CD4-positive, alpha-beta memory T cell (primary cell): ENCODE measurements at regions not wholly inside any gene's neighbourhood (a gene's known extent, or its start where the extent isn't known, plus 50 kb on each side); places are given as distances from the start of the nearest gene placed in this dataset.
A peak's percentile ranks its signal among the peaks of the same experiment; 100 is the strongest.

ENCODE experiments used
- CTCF ChIA-PET: fragments of 350-600 bp; sonication (Branson Sonifier 250); formaldehyde crosslinking; loops from one replicate; lab custom pipeline; 2021; ENCODE audit warnings: inconsistent platforms; ENCODE audit not compliant: partially characterized antibody; lab: Charles Lee
- POLR2A ChIA-PET: fragments of 350-600 bp; sonication (Branson Sonifier 250); formaldehyde crosslinking; loops from one replicate; lab custom pipeline; 2021; ENCODE audit not compliant: partially characterized antibody; lab: Charles Lee
- DNase-seq, 5 donors: peaks; one replicate each; pipeline versions ENCODE4 v3.0.0 to v3.0.0-alpha.2; 2020 to 2022; ENCODE audit warnings: mixed read lengths in 1 of 5
- H3K27ac ChIP-seq: one replicate; pipeline ENCODE4 v1.7.0; 2013; ENCODE audit warnings: low read depth, low read length
- H3K27me3 ChIP-seq: 2 replicates; pipeline ENCODE4 v1.7.0; 2013; ENCODE audit warnings: mild to moderate bottlenecking, low read length, moderate library complexity; ENCODE audit not compliant: insufficient read depth
- H3K36me3 ChIP-seq: 2 replicates; pipeline ENCODE4 v1.7.0; 2013; ENCODE audit warnings: mild to moderate bottlenecking, low read length, moderate library complexity; ENCODE audit not compliant: insufficient read depth
- H3K4me1 ChIP-seq: 2 replicates; pipeline ENCODE4 v1.7.0; 2013; ENCODE audit warnings: mild to moderate bottlenecking, low read length, moderate library complexity; ENCODE audit not compliant: insufficient read depth
- H3K4me3 ChIP-seq, 2 donors: one replicate each; pipeline ENCODE4 v1.7.0; 2013; ENCODE audit warnings: low read length in 2 of 2, mild to moderate bottlenecking in 1 of 2
- H3K9me3 ChIP-seq, 2 donors: one replicate each; pipeline ENCODE4 v1.7.0; 2013; ENCODE audit warnings: low read length in 2 of 2, control low read depth in 1 of 2; ENCODE audit not compliant: control insufficient read depth in 1 of 2
- H3K27ac Mint-ChIP-seq, 7 donors: one replicate each; pipeline ENCODE4 v1.8.0; 2020 to 2021; ENCODE audit warnings: mixed read lengths in 7 of 7, mild to moderate bottlenecking in 6 of 7, inconsistent platforms in 3 of 7, moderate library complexity in 3 of 7
- H3K27me3 Mint-ChIP-seq, 2 donors: one replicate each; pipeline ENCODE4 v1.8.0; 2020 to 2021; ENCODE audit warnings: mixed read lengths in 2 of 2
- H3K36me3 Mint-ChIP-seq, 2 donors: one replicate each; pipeline ENCODE4 v1.8.0; 2020 to 2021; ENCODE audit warnings: mixed read lengths in 2 of 2, inconsistent platforms in 1 of 2, mild to moderate bottlenecking in 1 of 2
- H3K4me1 Mint-ChIP-seq, 4 donors: one replicate each; pipeline ENCODE4 v1.8.0; 2020 to 2021; ENCODE audit warnings: mixed read lengths in 4 of 4, mild to moderate bottlenecking in 1 of 4
- H3K4me3 Mint-ChIP-seq, 8 donors: one replicate each; pipeline ENCODE4 v1.8.0; 2020 to 2021; ENCODE audit warnings: mixed read lengths in 8 of 8, mild to moderate bottlenecking in 7 of 8, moderate library complexity in 6 of 8, inconsistent platforms in 3 of 8
- H3K9me3 Mint-ChIP-seq, 8 donors: one replicate each; pipeline ENCODE4 v1.8.0; 2020 to 2021; ENCODE audit warnings: mixed read lengths in 8 of 8, mild to moderate bottlenecking in 5 of 8, inconsistent platforms in 3 of 8, moderate library complexity in 1 of 8
- intact Hi-C: fragments of 100-400 bp; cut with micrococcal nuclease; formaldehyde crosslinking; loops from one replicate; pipeline ENCODE4 v1.15.1; 2023

GRCh38 chrX:4206941-4207340 is 493.5 kb upstream of the PRKX start:
- POLR2A ChIA-PET: no interaction called here
- no peak for DNase-seq
- Histone ChIP-seq H3K4me1 (no peaks in the 10 kb centered on the region), H3K9me3 (no peaks in the 10 kb centered on the region), H3K27ac (no peak overlapping the region), H3K36me3 (no peaks in the 10 kb centered on the region), H3K27me3 (no peaks in the 10 kb centered on the region), H3K4me3 (no peak overlapping the region)
- Mint-ChIP-seq H3K27ac (no peak overlapping the region), H3K9me3 (peaks cover 0 to 16% (median 5%) of the 10 kb centered on the region in 8 donors), H3K4me1 (no peaks in the 10 kb centered on the region), H3K27me3 (no peaks in the 10 kb centered on the region), H3K4me3 (no peak overlapping the region), H3K36me3 (no peaks in the 10 kb centered on the region)
- intact Hi-C loops: no loop called here
- CTCF ChIA-PET: no interaction called here

DNA sequence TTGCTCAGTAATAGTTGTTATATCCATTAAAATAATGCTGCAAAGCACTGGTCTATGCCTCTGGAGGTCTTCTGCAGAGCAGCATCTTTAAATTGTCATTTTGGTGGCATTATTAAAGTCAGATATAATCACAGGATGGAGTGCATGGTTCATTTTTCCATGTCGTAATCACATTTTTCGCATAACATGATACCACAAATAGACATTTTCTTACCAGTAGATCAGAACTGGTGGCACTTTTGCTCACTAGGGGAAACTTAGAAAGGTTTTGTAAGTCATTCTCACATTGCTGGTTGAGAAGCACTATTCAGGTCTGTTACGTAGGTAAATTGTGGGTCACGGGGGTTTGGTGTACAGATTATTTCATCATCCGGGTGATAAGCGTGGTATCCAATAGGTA is 484.5 kb upstream of the PRKX start:
- no peak for DNase-seq
- H3K9me3 ChIP-seq: no peaks in the 10 kb centered on the region
- Mint-ChIP-seq H3K36me3 (no peaks in the 10 kb centered on the region), H3K9me3 (peaks cover 0 to 15% (median 6%) of the 10 kb centered on the region in 8 donors), H3K4me3 (no peak overlapping the region), H3K27me3 (no peaks in the 10 kb centered on the region), H3K27ac (no peak overlapping the region), H3K4me1 (no peaks in the 10 kb centered on the region)
- no peak overlapping the region for H3K4me3 ChIP-seq
- ChIA-PET CTCF (no interaction called here), POLR2A (no interaction called here)
- intact Hi-C loops: no loop called here
- H3K27ac ChIP-seq: no peak overlapping the region
- H3K27me3 ChIP-seq: no peaks in the 10 kb centered on the region
- H3K4me1 ChIP-seq: no peaks in the 10 kb centered on the region
- no peaks in the 10 kb centered on the region for H3K36me3 ChIP-seq

DNA sequence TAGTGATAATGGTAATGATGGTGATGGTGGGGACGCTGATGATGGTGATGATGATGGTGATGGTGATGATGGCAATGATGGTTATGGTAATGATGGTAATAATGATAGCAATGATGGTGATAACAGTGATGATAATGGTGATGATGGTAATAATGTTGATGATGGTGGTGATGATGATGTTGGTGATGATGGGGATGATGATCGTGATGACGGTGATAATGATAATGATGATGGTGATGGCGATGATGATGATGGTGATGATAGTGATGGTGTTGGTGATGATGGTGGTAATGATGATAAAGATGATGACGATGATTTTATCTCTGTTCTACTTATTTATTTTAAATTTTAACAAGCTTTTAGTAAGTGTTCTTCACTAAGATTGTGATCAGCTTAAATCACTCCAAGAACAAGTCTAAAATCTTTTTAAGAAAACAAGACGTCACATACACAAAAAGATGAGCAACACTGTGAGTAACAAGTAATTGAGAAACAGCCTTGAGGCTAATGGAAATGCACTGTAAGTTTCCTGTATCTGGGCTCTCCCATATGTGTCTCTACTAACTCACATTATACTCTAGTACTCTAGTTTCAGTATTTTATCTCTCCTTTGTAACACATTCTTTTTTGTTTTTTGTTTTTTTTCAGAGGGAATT is 480.2 kb upstream of the PRKX start:
- POLR2A ChIA-PET: no interaction called here
- CTCF ChIA-PET: no interaction called here
- Mint-ChIP-seq H3K27ac (peak overlapping the region in 1 of 7 donors; percentile 85), H3K27me3 (no peaks in the 10 kb centered on the region), H3K4me3 (no peak overlapping the region), H3K36me3 (no peaks in the 10 kb centered on the region), H3K9me3 (peaks cover 0 to 12% (median 5%) of the 10 kb centered on the region in 8 donors), H3K4me1 (no peaks in the 10 kb centered on the region)
- Histone ChIP-seq H3K27me3 (no peaks in the 10 kb centered on the region), H3K9me3 (no peaks in the 10 kb centered on the region), H3K4me1 (no peaks in the 10 kb centered on the region), H3K36me3 (no peaks in the 10 kb centered on the region), H3K4me3 (no peak overlapping the region), H3K27ac (no peak overlapping the region)
- intact Hi-C loops: no loop called here
- DNase-seq: no peak

GRCh38 chrX:4186331-4186730 is 472.9 kb upstream of the PRKX start:
- Histone ChIP-seq H3K9me3 (no peaks in the 10 kb centered on the region), H3K4me3 (no peak overlapping the region), H3K36me3 (no peaks in the 10 kb centered on the region), H3K4me1 (no peaks in the 10 kb centered on the region), H3K27ac (no peak overlapping the region), H3K27me3 (no peaks in the 10 kb centered on the region)
- ChIA-PET CTCF (no interaction called here), POLR2A (no interaction called here)
- H3K27me3 Mint-ChIP-seq: no peaks in the 10 kb centered on the region
- H3K9me3 Mint-ChIP-seq: peaks cover 0 to 13% (median 5%) of the 10 kb centered on the region in 8 donors
- no peaks in the 10 kb centered on the region for H3K36me3 Mint-ChIP-seq
- H3K4me3 Mint-ChIP-seq: no peak overlapping the region
- intact Hi-C loops: no loop called here
- H3K4me1 Mint-ChIP-seq: no peaks in the 10 kb centered on the region
- no peak overlapping the region for H3K27ac Mint-ChIP-seq
- no peak for DNase-seq

- POLR2A ChIA-PET: no interaction called here
- H3K4me1 Mint-ChIP-seq: no peaks in the 10 kb centered on the region
- H3K27ac ChIP-seq: no peak overlapping the region
- no peak overlapping the region for H3K27ac Mint-ChIP-seq
- CTCF ChIA-PET: no interaction called here
- no peak for DNase-seq
- no peak overlapping the region for H3K4me3 Mint-ChIP-seq
- H3K4me1 ChIP-seq: no peaks in the 10 kb centered on the region
- H3K36me3 Mint-ChIP-seq: no peaks in the 10 kb centered on the region
- H3K27me3 ChIP-seq: no peaks in the 10 kb centered on the region
- H3K27me3 Mint-ChIP-seq: no peaks in the 10 kb centered on the region
- intact Hi-C loops: no loop called here
- no peaks in the 10 kb centered on the region for H3K36me3 ChIP-seq
- H3K9me3 Mint-ChIP-seq: peaks cover 0 to 13% (median 4%) of the 10 kb centered on the region in 8 donors
- no peak overlapping the region for H3K4me3 ChIP-seq
- H3K9me3 ChIP-seq: no peaks in the 10 kb centered on the region
Observed at GRCh38 chrX:4185086-4185485, 471.6 kb upstream of the PRKX start.

DNA sequence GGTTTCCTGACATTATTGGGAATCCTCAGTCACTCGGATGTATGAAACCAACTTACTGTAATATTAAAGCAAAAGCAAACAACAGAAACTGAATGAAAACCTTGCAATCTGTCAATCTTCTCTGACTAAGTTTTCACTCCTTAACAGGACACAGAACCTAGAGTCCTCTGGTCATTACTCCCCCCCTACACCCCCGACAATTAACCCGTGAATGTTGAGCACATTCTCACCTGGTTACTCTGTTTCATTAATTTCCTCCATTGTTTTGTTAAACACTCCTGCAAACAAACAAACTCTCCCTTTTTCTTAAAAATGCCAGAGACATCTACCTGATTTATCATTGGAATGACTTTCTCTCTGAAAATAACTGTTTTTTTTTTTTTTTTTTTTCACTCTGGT is 469.0 kb upstream of the PRKX start:
- Histone ChIP-seq H3K27me3 (no peaks in the 10 kb centered on the region), H3K27ac (no peak overlapping the region), H3K36me3 (no peaks in the 10 kb centered on the region), H3K4me3 (no peak overlapping the region), H3K9me3 (no peaks in the 10 kb centered on the region), H3K4me1 (no peaks in the 10 kb centered on the region)
- DNase-seq: no peak
- Mint-ChIP-seq H3K36me3 (no peaks in the 10 kb centered on the region), H3K4me3 (no peak overlapping the region), H3K4me1 (no peaks in the 10 kb centered on the region), H3K9me3 (peaks cover 0 to 13% (median 0%) of the 10 kb centered on the region in 8 donors), H3K27me3 (no peaks in the 10 kb centered on the region), H3K27ac (no peak overlapping the region)
- intact Hi-C loops: no loop called here
- POLR2A ChIA-PET: no interaction called here
- CTCF ChIA-PET: no interaction called here

- POLR2A ChIA-PET: no interaction called here
- Mint-ChIP-seq H3K27ac (no peak overlapping the region), H3K4me1 (no peaks in the 10 kb centered on the region), H3K4me3 (no peak overlapping the region), H3K9me3 (peaks cover 0 to 13% (median 0%) of the 10 kb centered on the region in 8 donors), H3K36me3 (no peaks in the 10 kb centered on the region), H3K27me3 (no peaks in the 10 kb centered on the region)
- H3K9me3 ChIP-seq: no peaks in the 10 kb centered on the region
- H3K27ac ChIP-seq: no peak overlapping the region
- CTCF ChIA-PET: no interaction called here
- intact Hi-C loops: no loop called here
- no peaks in the 10 kb centered on the region for H3K36me3 ChIP-seq
- no peaks in the 10 kb centered on the region for H3K27me3 ChIP-seq
- no peak overlapping the region for H3K4me3 ChIP-seq
- DNase-seq: no peak
- no peaks in the 10 kb centered on the region for H3K4me1 ChIP-seq
Observed at GRCh38 chrX:4181782-4182407, 468.4 kb upstream of the PRKX start.
